GM12872 (cell line): ENCODE measurements at regions not wholly inside any gene's neighbourhood (a gene's known extent, or its start where the extent isn't known, plus 50 kb on each side); places are given as distances from the start of the nearest gene placed in this dataset.

Experiments used
- TF ChIP-seq, protein P1 (sequence below): IDR thresholded peaks from 3 replicates; pipeline ENCODE4 v1.5.1; 2011; ENCODE audit warnings: low read depth, mild to moderate bottlenecking, low read length, moderate library complexity; ENCODE audit not compliant: insufficient read depth

DNA sequence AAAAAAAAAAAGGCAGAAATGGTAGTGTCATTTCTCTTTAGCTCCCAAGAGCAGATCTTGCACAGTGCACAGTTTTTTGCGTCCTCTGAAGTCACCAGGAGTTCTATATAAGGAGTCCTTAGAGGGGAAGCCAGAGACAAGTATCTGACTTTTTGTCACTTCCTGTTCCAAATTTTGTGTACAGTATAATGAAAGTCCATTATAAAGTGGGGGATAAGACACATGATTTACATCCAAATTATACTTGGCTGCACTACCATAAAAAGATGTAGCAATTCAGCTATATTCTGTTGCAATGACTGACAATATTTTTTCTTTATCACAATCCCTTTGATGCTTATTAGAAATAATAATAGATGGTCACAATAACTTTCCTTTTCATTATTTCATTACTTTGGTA is 1276.9 kb upstream of the ADGRL2 start:
- TF ChIP-seq, protein P1, sequence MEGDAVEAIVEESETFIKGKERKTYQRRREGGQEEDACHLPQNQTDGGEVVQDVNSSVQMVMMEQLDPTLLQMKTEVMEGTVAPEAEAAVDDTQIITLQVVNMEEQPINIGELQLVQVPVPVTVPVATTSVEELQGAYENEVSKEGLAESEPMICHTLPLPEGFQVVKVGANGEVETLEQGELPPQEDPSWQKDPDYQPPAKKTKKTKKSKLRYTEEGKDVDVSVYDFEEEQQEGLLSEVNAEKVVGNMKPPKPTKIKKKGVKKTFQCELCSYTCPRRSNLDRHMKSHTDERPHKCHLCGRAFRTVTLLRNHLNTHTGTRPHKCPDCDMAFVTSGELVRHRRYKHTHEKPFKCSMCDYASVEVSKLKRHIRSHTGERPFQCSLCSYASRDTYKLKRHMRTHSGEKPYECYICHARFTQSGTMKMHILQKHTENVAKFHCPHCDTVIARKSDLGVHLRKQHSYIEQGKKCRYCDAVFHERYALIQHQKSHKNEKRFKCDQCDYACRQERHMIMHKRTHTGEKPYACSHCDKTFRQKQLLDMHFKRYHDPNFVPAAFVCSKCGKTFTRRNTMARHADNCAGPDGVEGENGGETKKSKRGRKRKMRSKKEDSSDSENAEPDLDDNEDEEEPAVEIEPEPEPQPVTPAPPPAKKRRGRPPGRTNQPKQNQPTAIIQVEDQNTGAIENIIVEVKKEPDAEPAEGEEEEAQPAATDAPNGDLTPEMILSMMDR = no peak

DNA sequence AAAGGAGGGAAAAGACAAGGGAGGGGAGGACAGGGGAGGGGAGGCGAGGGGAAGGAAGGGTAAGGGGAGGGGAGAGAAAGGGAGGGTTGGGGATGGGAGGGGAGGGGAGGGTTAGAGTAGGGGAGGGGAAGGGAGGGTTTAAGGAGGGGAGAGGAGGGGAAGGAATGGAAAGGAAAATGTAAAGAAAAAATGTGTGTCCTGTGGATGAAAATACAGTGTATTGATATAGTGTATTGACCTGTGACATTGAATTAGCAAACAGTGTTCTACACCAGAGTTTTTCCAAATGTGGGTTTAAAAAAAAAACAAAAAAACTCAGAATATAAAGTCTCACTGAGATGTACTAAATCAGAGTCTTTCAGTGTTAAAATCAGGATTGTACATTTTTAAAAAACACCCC is 1279.8 kb upstream of the ADGRL2 start:
- TF ChIP-seq, protein P1 = no peak

DNA sequence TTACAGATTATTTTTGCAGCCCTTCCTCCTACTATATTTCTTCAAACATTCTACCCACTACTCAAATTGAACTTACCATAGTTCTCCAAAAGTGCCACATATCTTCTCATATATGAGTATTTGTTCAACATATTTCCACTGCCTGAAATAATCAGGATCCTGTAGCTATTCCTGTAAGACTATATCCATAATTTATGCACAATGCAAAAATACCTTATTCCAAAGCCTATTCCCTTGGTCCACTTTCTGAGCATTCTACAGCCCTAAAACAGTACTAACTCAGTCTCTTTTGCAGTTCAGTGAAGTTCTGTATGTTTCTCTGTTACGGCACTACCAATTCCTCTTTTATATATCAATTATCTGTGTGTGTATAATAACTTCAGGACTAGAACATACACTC is 1283.7 kb upstream of the ADGRL2 start:
- TF ChIP-seq, protein P1 = no peak

DNA sequence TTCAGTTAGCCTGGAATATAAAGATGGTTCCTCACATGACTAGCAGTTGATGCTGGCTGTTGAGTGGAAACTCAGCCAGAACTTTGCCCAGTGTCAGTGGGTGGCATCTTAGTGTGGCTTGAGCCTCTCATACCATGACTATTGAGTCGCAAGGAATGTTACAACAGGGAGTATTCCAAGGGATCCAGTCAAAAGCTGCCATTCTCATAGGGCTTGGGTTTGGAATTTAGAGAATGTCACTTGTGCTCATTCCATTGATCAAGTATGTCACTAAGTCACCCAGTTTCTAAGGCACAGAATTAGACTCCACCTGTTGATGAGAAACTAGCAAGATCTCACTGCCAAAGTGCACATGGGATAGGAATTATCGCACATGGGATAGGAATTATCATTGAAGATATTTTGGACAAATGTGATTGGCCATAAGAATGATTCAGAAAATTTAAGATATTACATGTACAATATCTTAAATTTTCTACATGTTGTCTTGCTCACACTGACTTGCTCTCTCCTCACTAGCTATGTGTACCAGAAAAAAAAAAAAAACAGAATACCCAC is 1290.7 kb upstream of the ADGRL2 start:
- TF ChIP-seq, protein P1 = no peak

DNA sequence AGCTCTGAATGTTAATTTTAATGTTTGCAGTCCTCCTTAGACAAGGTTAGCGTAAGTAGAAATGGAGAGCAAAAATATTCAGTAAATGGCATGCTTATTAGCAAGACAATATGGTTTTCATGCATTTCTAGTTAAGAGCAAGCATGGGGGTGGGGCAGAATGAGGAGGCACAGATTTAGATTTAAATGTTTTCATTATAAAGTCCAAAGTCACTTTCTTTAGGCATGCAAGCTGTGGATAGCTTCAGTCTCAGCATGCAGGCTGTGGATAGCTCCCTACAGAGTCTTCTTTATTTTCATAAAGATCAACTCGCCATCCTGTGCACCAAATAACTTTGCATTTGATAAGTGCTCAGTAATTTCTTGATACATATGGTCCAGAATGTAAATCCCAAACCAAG is 1294.5 kb upstream of the ADGRL2 start:
- TF ChIP-seq, protein P1 = no peak

DNA sequence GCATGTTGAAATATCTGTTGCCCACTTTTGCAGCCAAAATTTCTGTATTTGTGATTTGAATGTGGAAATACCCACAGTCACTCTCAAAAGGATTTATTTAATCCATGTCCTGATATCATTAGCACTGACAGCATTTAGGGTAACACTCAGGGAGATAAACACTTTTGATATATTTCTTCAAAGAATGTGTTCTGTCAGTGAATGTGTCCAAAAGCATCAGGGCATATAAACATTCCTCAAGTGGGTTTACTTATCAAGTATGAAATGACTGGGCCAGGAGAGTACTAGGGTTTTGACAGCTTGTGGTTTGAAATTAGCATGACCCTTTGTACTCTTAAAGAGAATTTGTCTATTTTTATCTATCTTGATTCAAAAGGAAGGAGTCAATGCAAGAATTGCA is 1302.1 kb upstream of the ADGRL2 start:
- TF ChIP-seq, protein P1 = no peak

DNA sequence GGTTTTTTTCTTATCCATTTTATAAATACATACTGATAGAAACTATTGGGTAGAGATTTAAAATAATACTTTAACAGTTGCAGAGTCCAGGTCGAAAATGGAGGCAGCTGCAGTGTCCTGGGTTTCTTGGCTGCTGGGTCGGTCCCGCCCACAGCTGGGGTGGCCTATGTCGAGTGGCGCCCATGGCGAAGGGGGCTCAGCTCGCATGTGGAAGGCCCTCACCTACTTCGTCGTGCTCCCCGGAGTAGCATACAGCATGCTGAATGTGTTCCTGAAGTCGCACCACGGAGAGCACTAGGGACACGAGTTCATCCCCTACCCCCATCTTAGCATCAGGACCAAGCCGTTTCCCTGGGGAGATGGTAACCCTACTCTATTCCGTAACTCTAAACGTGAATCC is 1304.9 kb upstream of the ADGRL2 start:
- TF ChIP-seq, protein P1 = no peak
